HG03378 (cell line): ENCODE measurements at regions not wholly inside any gene's neighbourhood (a gene's known extent, or its start where the extent isn't known, plus 50 kb on each side); places are given as distances from the start of the nearest gene placed in this dataset.
"Not testable (repeated sequence)": the region's sequence is repeated elsewhere in the genome, so short reads cannot be mapped to it uniquely, and the experiment has no call there.

Experiments
- ATAC-seq: cut with Tn5 transposase; IDR thresholded peaks from one replicate; pipeline ENCODE4 v1.9.1; 2021; ENCODE audit warnings: mild to moderate bottlenecking, moderate library complexity; ENCODE audit not compliant: unreplicated experiment

DNA sequence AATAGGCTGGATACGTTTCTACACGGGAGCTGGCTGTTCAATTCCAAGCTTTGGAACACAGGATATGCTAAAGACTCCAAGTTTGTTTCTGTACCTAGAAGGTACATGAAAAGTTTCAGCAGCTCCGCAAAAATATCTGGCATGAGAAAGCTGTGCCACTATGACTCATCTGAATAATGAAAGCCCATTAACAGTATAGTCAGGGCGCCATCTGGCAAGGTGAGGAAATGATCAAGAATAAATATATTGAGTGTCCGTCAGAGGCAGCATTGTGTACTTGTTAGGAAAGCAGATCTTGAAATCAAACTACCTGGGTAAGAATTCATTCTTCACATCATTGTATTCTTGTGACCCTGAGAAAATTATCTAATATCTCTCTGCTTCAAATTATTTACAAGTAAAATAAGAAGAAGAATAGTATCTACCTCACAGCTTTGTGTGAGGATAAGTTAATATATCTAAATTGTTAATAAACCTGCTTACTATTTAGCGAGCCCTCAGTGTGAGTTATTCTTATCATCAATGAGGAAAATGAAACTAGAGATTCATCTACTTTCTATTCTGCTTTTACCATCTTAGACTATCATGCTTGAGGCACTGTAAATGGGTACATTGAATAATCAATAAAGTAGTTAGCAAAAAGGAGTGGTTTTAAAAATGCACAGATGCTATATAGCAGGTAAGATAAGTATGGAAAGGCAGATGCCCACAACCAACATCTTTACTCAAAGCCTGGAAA, 53.5 kb downstream of the FSCB start:
- ATAC-seq = no peak

DNA sequence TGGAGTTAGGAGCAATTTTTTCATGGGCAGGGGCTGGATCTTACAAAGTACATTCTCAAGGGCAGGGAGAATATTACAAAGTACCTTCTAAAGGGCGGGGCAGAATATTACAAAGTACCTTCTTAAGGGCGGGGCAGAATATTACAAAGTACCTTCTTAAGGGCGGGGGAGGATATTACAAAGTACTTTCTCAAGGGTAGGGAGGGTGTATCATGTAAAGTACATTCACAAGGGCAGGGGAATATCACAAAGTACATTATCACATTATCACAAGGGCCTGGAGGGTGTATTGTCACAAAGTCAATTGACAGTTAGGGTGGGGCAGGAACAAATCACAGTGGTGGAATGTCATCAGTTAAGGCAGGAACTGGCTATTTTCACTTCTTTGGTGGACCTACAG, 56.9 kb downstream of the FSCB start:
- ATAC-seq = not testable (repeated sequence)

DNA sequence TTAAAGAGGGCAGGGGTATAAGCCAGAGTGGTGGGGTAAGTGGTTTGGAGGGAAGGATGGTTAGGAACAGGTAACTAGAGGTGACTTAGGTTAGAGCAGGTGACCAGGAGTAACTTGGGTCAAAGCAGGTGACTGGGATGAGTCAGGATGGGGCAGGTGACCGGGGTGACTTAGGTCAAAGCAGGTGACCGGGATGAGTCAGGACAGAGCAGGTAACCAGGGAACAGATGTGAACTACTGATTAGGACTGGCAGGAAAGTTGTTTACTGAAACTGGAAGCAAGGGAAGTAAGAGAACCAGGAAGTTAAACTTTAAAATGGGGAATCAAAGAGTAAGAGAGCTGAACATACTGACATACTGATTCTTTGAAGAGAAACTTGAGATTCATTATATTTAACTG, 57.4 kb downstream of the FSCB start:
- ATAC-seq = no peak

DNA sequence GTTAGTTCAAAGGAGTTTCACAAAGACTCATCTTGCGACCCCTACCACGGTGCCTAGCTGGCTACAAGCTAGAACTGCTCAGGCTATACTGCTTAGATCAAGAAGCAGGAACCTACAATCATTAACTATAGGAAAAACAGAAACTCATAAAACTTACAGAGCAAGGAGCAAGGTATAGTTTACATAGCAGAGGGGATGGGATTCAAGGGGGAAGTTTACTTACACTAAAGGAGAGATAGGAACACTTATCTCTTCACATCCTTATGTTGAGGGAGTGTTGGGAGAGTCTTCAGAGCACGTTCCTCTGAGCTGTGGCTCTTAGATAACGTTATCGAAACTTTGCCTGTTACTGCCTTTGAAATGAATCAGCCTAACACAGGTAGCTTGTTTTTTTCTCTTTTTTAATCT, 58.1 kb downstream of the FSCB start:
- no peak for ATAC-seq

DNA sequence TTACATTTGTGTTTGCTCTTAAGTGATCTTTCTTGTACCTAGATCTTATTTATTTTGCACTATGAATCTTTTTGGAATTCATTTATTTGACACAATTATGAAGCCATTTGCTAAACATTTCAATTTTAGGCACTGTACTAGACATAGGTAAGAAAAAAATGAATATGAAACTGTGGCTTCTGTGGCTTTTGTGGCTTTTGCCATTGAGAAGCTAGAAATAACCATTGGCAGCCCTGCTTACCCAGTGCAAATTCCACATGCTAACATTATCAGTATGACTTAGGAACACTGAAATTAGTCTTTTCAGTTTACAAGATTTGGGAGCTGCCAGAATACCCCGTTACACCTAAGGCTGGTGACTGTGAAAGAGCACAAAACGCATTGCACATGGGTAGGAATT, 60.1 kb downstream of the FSCB start:
- ATAC-seq = no peak

DNA sequence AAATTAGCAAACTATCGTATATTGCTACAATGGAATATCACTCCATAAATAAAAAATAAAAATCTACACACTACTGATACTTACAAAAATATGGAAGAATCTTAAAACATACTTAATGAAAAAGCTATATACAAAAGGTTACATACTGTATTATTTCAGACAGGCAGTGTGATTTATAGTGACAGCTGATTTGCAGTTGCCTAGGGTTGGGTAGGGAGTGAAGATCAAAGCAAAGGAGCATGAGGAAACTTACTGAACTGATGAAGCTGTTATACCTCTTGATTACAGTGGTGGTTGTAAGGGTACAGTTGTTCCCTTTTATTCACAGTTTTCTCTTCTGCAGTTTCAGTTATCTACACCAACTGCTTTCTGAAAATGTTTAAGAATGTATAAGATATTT, 62.6 kb downstream of the FSCB start:
- no peak for ATAC-seq

DNA sequence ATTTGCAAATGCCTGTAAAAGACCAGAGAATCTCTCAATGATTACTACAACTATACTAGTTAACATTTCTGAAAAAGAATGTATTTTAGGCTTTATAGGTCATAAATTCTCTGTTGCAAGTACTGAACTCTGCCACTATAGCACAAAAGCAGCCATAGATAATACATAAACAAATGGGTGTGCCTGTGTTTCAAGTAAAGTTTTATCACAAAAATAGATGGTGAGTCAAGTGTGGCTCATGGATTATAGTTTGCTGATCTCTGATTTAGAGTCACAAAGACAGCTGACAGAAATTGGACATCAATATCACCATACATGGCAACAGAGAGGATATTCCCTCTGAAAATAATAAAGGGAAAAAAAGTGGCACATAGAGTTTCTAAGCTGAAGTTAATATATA, 68.1 kb downstream of the FSCB start:
- ATAC-seq = no peak

DNA sequence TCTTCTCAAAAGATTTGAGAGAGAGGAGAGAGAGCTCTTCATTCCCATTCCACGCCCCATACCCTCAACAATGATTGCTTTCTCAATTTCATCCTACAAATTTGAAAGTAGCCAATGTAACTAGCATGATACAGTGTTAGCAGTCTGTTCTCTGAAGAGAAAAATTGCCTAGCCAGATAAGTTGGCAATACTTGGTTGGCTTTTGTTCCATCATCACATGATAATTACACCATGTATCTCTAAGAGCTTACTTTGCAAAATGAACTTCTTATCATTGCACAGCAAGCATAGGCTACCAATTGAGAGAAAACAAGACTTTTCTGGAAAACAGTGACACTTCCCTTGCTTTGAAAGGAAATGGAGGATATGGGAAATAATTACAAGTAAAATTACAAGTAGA, 68.9 kb downstream of the FSCB start:
- no peak for ATAC-seq

DNA sequence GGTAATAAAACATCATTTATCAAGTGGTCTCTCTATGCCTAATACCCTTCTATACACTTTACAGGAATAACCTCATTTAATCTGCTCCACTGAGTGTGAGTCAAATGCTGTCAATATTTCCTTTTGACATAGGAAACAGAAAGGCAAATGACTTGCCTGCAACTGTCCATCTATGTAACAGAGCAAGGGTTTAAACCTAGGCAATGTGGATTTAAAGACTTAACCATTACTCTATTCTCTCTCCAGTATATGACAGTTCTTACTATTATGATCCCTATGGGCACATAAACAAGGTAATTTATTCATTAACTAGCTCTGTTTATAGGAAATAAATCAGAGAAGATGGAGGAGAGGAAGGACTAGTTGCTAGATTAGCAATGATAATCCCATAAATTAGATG, 70.6 kb downstream of the FSCB start:
- ATAC-seq = no peak

DNA sequence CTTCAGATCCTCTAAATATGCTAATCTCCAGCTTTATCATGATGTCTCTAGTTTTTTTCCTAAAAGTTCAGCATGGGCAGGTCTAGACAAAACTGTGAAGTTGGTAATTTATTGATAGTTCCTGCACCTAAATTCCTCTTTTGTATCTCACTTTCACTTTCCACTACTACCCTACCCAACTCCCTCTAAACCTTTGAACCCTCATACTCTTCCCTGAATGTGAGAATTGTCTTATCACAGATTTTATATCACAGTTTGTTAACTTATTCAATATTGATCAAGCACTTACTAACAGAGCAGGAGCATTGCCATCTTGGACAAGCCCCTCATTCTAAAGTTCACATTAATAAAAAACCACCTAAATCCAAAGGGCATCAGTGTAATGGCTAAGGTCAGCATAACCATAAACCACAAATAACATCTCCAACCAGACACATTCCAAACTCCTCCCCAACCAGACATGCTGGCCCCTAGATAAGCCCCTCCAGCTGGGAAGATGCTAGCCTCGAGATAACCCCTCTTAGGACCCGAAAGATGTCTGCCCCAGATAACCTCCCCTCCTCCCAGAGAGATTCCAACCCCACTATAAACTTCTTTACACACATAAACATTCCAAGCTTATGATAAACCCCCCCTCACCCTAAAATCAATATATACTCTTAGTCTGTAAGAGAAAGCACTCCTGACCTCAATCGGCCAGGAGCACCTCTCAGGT, 78.7 kb downstream of the FSCB start:
- ATAC-seq = no peak

DNA sequence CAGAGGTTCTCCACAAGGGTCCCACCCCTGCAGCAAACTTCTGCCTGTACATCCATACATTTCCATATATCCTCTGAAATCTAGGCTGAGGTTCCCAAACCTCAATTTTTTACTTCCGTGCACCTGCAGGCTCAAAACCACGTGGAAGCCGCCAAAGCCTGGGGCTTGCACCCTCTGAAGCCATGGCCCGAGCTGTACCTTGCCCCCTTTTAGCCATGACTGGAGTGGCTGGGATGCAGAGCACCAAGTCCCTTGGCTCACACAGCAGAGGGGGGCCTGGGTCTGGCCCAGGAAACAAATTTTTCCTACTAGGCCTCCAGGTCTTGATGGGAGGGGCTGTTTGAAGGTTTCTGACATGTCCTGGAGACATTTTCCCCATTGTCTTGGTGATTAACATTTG, 84.4 kb downstream of the FSCB start:
- no peak for ATAC-seq

DNA sequence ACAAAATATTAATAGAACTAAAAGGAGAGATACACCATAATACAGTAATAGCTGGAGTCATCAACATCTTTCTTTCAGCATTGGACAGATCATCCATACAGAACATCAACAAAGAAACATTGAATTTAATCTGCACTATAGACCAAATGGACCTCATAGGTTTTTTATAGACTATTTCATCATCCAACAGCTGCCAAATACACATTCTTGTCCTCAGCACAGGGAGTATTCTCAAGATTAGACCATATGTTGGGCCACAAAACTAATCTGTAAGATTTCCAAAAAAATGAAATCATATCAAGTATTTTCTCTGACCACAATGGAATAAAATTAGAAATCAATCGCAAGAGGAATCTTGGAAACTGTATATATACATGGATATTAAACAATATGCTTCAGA, 86.9 kb downstream of the FSCB start:
- ATAC-seq = no peak

DNA sequence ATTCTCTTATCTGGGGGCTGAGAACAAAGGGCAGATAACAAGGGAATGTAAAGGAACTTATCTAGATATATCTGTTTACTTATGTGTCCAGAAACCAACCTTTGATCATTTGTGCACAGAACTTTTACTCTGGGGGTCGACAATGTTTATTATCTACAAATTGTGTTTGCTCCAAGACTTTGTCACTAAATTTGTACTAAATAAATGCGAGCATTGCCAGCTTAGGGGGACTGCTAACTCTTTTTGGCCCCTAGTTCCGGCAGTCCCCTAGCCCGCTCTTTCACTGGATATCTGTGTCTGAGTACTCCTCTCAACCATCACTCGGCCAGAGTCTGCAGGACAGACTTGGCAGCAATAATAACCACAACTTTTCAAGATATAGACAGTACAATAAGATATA, 88.2 kb downstream of the FSCB start:
- ATAC-seq = no peak

DNA sequence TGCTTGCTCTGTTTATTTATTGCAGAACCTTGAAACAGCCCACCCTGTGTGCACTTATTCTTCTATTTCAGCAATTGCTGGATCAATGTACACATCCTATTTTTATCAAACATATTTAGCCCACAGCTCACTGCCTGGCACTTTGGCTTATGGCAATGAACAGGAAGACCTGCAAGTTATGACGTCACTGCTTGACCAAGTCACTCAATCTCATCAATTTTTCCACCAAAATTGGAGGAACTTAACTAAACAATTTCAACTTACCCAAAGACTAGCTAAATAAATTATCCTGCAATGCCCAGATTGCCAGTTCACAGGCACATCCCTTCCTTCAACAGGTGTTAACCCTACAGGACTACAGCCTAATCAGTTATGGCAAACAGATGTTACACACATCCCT, 89.3 kb downstream of the FSCB start:
- ATAC-seq = no peak

DNA sequence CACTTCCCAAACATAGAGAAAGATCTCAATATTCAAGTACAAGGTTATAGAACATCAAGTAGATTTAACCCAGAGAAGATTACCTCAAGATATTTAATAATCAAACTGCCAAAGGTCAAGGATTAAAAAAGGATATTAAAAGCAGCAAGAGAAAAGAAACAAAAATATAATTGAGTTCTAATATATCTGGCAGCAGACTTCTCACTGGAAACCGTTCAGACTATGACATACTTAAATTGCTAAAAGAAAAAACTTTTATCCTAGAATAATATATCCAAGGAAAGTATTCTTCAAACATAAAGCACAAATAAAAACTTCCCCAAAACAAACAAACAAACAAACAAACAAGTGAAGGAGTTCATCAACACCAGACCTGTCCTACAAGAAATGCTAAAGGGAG, 92.4 kb downstream of the FSCB start:
- ATAC-seq = no peak

DNA sequence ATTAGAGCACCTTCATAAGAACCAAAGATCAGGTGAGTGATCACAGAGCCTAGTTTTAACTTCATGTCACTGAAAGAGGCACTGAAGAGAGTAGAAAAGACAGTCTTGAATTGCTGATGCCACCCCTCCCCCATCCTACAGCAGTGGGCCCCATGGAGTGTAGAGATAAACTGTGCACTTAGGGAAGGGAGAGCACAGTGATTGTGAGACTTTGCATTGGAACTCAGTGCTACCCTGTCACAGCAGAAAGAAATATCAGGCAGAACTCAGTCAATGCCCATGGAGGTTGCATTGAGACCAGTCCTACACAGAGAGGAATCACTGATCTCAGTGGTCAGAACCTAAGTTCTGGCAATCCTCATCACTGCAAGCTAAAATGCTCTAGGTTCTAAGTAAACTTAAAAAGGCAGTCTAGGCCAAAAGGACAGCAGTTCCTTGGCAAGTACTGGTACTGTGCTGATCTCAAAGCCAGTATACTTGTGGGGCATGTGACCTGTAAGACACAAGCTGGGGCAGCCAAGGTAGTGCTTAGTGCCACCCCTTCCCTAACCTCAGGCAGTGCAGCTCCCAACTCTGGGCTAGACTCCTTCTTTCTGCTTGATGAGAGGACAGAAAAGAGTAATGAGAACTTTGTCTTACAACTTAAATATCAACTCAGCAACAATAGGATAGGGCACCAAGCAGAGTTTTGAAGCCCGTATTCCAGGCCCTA, 94.1 kb downstream of the FSCB start:
- ATAC-seq = no peak

DNA sequence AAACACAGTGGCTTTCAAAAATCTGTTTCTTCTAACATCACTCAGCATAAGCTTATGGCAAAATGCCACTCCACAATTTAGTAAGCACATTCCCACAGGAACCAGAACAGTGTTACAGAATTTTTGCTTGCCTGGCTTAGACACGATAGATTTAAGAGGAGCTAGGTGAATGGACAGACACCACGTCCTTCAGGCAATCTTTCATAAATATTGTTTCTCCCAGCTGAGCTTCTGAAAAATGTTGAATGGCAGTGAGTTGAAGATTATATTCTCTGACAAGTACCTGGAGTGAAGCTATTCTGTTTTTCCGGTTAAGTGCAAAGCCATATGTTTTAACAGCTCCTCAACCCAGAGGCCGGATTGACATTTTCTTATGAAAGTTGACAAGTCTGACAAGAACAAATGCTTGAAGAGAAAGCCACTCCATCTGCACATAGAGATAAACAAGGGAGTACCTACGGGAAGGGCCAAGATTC, 102.0 kb downstream of the FSCB start:
- no peak for ATAC-seq

DNA sequence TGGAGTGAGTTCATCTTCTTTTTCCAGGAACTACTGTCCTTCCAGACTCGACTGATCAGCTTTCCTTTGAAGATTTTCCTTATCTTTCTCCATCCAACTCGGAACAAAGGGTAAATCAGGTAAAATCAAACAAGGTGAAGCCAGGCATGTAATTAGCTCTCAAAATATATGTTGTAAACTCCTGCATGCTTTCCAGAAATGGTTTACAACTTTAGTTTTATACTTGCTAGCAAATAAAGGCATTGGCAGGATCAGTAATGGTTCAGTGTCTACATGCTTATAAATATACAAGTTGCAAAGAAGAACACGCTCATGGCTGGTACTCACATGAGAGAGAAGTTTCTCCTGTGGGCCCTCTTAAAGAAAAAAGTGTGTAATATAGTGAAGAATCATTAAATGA, 102.5 kb downstream of the FSCB start:
- ATAC-seq = no peak

DNA sequence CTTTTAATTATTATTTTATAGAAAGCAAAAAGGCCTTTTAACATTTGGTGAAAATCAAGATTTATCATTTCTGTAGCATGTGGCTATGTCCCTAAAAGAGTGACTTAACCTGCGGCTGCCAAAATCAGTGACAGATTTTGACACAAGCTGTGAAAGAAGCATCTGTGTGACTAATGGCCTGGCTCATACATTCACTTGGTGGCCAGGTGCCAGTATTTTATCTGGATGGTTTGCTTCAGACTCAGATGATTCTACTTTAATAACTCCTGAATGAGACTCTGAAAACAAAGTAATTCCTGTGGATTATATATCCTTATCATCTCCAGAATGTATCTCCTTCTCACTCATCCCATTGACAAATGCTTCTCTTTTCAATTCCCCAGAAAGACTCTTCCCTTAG, 103.0 kb downstream of the FSCB start:
- ATAC-seq = no peak

DNA sequence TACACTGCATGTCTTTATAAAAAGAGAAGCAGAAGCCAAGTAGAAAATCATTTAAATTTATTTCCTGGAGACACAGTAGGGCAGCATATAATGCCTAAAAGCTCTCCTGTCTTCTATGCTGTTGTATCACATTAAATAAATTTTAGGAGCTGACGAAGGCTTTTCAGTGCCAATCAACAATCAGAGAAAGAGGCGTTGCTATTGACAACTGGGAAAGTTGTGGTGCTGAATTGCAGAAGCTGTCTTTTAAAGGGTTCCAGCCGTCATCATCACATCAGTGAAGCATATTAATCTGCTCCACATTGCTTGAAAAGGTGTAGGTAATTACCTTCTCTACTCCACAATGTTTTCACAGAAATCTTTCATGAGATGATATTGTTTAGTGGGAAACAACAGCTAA, 103.9 kb downstream of the FSCB start:
- ATAC-seq = no peak

DNA sequence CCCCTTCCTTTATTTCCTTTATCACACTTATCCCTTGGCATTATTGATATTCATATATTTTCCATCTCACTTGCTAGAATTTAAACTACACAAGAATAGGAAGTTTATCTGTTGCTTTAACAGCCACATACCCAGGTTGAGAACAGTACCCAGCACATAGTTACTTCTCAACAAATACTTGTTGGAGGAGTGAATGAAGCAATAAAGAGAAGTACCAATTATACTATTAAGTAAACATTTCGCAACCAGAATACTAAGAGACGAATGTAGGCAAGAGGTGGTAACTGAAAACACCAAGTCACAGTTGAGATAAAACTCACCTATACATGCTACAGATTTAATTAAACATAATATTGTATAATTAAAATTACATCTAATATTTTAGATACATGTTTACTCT, 110.9 kb downstream of the FSCB start:
- ATAC-seq = no peak

DNA sequence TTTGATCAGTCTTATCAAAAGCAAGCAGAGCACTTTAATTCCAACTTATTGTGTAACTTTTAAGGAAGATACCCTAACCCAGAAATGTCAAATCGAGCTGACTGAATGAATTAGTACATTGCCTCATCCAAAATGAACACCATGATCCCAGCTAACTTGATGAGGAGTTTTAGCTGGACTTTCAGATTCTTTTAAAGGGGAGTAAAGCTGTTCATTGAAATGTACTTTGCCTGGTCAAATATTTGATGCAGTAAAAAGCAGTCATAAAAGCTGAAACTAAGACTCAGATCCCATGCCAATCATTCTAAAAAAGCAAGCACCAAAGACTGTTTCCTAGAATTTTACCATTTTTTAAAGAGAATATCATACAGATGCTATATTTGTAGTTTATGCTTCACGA, 114.1 kb downstream of the FSCB start:
- ATAC-seq = no peak
